ENCODE measurements at regions not wholly inside any gene's neighbourhood (a gene's known extent, or its start where the extent isn't known, plus 50 kb on each side); places are given as distances from the start of the nearest gene placed in this dataset.

DNA sequence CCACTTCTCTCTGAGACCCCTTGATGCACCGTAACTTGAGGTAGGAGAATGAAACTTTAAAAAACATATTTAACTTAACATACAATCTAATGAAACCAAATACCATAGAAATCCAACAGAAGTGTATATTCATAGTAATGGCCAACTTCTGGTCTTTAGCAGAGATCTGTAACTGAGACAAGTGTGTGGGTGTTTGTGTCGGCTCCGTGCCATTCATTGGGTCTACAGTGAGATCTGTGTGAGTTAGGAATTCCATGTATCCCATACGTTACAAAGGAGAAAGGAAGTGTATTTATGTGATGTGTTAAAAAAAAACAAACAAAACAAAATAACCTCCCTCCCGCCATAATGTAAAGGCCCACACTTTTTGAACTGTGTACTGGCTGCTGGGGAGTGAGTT is 348.0 kb upstream of the NR3C2 start:
- no peak for DNase-seq (ENCODE audit: low spot score)
- no peaks in the 10 kb centered on the region for H3K9me3 Mint-ChIP-seq
- H3K4me1 Mint-ChIP-seq (ENCODE audit: low read depth): no peaks in the 10 kb centered on the region
- H3K27me3 Mint-ChIP-seq (ENCODE audit: low read depth): no peaks in the 10 kb centered on the region
- H3K4me3 Mint-ChIP-seq: no peak overlapping the region
- no peak overlapping the region for H3K27ac Mint-ChIP-seq
- H3K36me3 Mint-ChIP-seq (ENCODE audit: low read depth): no peaks in the 10 kb centered on the region

DNA sequence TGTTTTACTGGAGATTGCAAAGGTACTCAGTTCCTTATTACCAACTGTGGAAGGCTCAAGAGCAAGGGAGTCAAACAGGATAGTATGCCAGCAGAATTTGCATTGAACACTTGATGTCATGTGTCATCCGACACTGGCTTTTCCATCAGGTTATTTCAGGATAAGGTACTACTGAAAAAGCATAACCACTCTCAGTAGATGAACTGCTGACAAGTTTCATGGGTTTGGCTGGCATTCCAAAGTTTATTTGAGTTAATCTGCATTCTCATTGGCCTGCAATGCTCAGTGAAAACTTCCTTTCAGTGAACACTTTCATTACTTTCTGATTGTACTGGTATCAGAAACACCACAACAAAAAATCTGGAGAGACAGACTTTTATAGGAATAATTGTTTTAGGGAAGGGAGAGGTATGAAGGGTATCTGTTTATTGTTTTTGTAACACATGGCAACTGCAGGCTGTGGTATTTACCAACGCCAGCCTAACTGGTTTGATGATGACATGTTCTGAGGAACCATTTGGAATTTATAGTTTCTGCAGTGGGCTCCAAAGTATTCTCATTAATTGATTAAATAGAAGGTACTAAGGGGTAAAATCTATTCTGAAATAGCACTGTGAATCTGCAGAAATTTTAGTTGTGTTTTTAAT is 345.7 kb upstream of the NR3C2 start:
- Mint-ChIP-seq H3K27ac (no peak overlapping the region), H3K9me3 (no peaks in the 10 kb centered on the region), H3K4me1 (ENCODE audit: low read depth) (no peaks in the 10 kb centered on the region), H3K4me3 (no peak overlapping the region), H3K36me3 (ENCODE audit: low read depth) (no peaks in the 10 kb centered on the region), H3K27me3 (ENCODE audit: low read depth) (no peaks in the 10 kb centered on the region)
- DNase-seq (ENCODE audit: low spot score): no peak

DNA sequence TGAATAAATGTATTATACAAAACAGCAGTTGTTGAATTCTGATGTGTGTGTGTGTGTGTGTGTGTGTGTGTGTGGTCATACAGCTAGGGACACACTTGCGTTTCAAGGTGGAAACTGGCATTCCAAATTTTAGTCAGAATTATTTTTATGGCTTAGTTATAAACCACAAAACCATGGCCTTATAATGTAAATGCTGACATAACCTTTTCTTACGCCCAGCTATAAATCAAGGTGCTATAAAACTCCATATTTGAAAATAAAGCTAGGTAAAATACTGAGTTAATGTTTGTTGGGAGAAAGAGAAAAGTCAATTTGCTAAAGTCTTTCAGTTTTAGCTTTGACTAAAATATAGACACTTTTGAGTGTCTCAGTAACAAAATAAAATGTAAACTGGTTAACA is 345.1 kb upstream of the NR3C2 start:
- DNase-seq (ENCODE audit: low spot score): no peak
- no peak overlapping the region for H3K27ac Mint-ChIP-seq
- no peaks in the 10 kb centered on the region for H3K27me3 Mint-ChIP-seq (ENCODE audit: low read depth)
- no peaks in the 10 kb centered on the region for H3K36me3 Mint-ChIP-seq (ENCODE audit: low read depth)
- no peaks in the 10 kb centered on the region for H3K4me1 Mint-ChIP-seq (ENCODE audit: low read depth)
- H3K4me3 Mint-ChIP-seq: no peak overlapping the region
- H3K9me3 Mint-ChIP-seq: no peaks in the 10 kb centered on the region

DNA sequence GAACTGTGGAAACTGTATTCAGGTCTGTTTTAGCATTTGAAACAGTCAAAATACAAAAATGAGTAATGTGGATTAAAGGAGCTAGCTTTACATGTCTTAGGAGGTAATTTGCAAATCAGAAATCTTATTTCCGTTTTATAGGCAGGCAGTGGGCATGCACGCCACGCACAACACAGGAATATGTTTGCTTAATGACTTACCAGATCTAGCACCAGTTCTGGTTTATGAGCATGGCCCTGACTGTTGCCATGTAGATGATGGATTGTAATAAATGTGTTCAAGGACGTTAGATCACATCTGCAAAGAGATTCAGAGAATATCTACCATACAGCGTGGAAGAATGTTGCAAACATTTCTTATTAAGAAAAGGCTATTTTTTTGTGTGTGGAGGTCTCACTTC is 344.5 kb upstream of the NR3C2 start:
- H3K27me3 Mint-ChIP-seq (ENCODE audit: low read depth): no peaks in the 10 kb centered on the region
- no peak for DNase-seq (ENCODE audit: low spot score)
- H3K36me3 Mint-ChIP-seq (ENCODE audit: low read depth): no peaks in the 10 kb centered on the region
- H3K9me3 Mint-ChIP-seq: no peaks in the 10 kb centered on the region
- H3K4me1 Mint-ChIP-seq (ENCODE audit: low read depth): no peaks in the 10 kb centered on the region
- H3K27ac Mint-ChIP-seq: no peak overlapping the region
- H3K4me3 Mint-ChIP-seq: no peak overlapping the region

- DNase-seq (ENCODE audit: low spot score): no peak
- no peaks in the 10 kb centered on the region for H3K27me3 Mint-ChIP-seq (ENCODE audit: low read depth)
- no peaks in the 10 kb centered on the region for H3K9me3 Mint-ChIP-seq
- H3K27ac Mint-ChIP-seq: no peak overlapping the region
- no peak overlapping the region for H3K4me3 Mint-ChIP-seq
- no peaks in the 10 kb centered on the region for H3K36me3 Mint-ChIP-seq (ENCODE audit: low read depth)
- H3K4me1 Mint-ChIP-seq (ENCODE audit: low read depth): no peaks in the 10 kb centered on the region
Measured at GRCh38 chr4:148782284-148782683, 340.1 kb upstream of the NR3C2 start.

DNA sequence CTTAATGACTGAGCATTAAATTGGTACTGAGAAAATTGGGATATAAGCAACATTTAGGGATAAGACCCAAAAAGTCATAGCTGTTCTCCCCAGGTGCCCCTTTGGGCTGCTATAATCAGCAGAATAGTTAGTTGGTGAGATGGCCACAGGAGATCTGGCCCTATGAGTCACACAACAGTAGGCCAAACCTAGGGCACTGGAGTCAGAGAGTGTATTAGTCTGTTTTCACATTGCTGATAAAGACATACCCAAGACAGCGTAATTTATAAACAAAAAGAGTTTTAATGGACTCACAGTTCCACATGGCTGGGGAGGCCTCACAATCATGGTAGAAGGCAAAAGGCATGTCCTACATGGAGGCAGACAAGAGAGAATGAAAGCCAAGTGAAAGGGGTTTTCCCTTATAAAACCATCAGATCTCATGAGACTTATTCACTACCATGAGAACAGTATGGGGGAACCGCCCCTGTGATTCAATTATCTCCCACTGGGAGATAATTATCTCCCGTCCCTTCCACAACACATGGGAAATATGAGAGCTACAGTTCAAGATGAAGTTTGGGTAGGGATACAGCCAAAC is 338.3 kb upstream of the NR3C2 start:
- DNase-seq (ENCODE audit: low spot score): no peak
- no peaks in the 10 kb centered on the region for H3K4me1 Mint-ChIP-seq (ENCODE audit: low read depth)
- no peaks in the 10 kb centered on the region for H3K36me3 Mint-ChIP-seq (ENCODE audit: low read depth)
- no peak overlapping the region for H3K27ac Mint-ChIP-seq
- no peaks in the 10 kb centered on the region for H3K9me3 Mint-ChIP-seq
- H3K4me3 Mint-ChIP-seq: no peak overlapping the region
- H3K27me3 Mint-ChIP-seq (ENCODE audit: low read depth): no peaks in the 10 kb centered on the region

- no peak for DNase-seq (ENCODE audit: low spot score)
- Mint-ChIP-seq H3K4me1 (ENCODE audit: low read depth) (no peaks in the 10 kb centered on the region), H3K27me3 (ENCODE audit: low read depth) (no peaks in the 10 kb centered on the region), H3K36me3 (ENCODE audit: low read depth) (no peaks in the 10 kb centered on the region), H3K9me3 (no peaks in the 10 kb centered on the region), H3K27ac (no peak overlapping the region), H3K4me3 (no peak overlapping the region)
Measured at GRCh38 chr4:148779771-148780170, 337.6 kb upstream of the NR3C2 start.

GRCh38 chr4:148778980-148779675 is 336.9 kb upstream of the NR3C2 start:
- H3K27ac Mint-ChIP-seq: no peak overlapping the region
- no peaks in the 10 kb centered on the region for H3K27me3 Mint-ChIP-seq (ENCODE audit: low read depth)
- no peak for DNase-seq (ENCODE audit: low spot score)
- no peaks in the 10 kb centered on the region for H3K36me3 Mint-ChIP-seq (ENCODE audit: low read depth)
- H3K9me3 Mint-ChIP-seq: no peaks in the 10 kb centered on the region
- no peaks in the 10 kb centered on the region for H3K4me1 Mint-ChIP-seq (ENCODE audit: low read depth)
- no peak overlapping the region for H3K4me3 Mint-ChIP-seq

DNA sequence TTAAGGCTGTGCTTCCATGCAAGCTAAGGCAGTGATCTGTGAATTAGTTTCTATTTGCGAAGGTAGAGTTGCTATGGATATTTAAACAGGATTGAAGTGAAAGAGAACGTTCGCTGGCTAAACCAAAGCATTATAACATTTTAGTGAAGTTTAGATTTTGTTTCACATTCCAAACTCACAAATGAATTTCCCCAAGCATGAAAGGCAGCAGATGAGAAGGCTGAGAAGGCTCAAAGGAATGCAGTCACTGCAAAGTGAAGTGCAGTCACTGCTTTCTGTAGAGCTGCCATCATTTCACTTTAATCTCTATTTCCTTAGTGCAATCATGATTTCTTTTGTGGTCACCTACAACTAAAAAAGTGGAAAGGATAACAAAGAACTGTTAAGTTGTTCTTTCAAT is 334.7 kb upstream of the NR3C2 start:
- DNase-seq (ENCODE audit: low spot score): no peak
- Mint-ChIP-seq H3K27ac (no peak overlapping the region), H3K36me3 (ENCODE audit: low read depth) (no peaks in the 10 kb centered on the region), H3K4me3 (no peak overlapping the region), H3K4me1 (ENCODE audit: low read depth) (no peaks in the 10 kb centered on the region), H3K27me3 (ENCODE audit: low read depth) (no peaks in the 10 kb centered on the region), H3K9me3 (no peaks in the 10 kb centered on the region)

- no peak for DNase-seq (ENCODE audit: low spot score)
- H3K27me3 Mint-ChIP-seq (ENCODE audit: low read depth): no peaks in the 10 kb centered on the region
- no peaks in the 10 kb centered on the region for H3K9me3 Mint-ChIP-seq
- H3K27ac Mint-ChIP-seq: no peak overlapping the region
- no peaks in the 10 kb centered on the region for H3K36me3 Mint-ChIP-seq (ENCODE audit: low read depth)
- no peak overlapping the region for H3K4me3 Mint-ChIP-seq
- no peaks in the 10 kb centered on the region for H3K4me1 Mint-ChIP-seq (ENCODE audit: low read depth)
Measured at GRCh38 chr4:148774134-148774533, 331.9 kb upstream of the NR3C2 start.

- Mint-ChIP-seq H3K27me3 (ENCODE audit: low read depth) (no peaks in the 10 kb centered on the region), H3K4me3 (no peak overlapping the region), H3K9me3 (no peaks in the 10 kb centered on the region), H3K27ac (no peak overlapping the region), H3K36me3 (ENCODE audit: low read depth) (no peaks in the 10 kb centered on the region), H3K4me1 (ENCODE audit: low read depth) (no peaks in the 10 kb centered on the region)
- no peak for DNase-seq (ENCODE audit: low spot score)
Measured at GRCh38 chr4:148773313-148773712, 331.1 kb upstream of the NR3C2 start.

GRCh38 chr4:148770848-148771247 is 328.6 kb upstream of the NR3C2 start:
- Mint-ChIP-seq H3K9me3 (no peaks in the 10 kb centered on the region), H3K4me1 (ENCODE audit: low read depth) (no peaks in the 10 kb centered on the region), H3K27me3 (ENCODE audit: low read depth) (no peaks in the 10 kb centered on the region), H3K36me3 (ENCODE audit: low read depth) (no peaks in the 10 kb centered on the region), H3K4me3 (no peak overlapping the region), H3K27ac (no peak overlapping the region)
- DNase-seq (ENCODE audit: low spot score): no peak

DNA sequence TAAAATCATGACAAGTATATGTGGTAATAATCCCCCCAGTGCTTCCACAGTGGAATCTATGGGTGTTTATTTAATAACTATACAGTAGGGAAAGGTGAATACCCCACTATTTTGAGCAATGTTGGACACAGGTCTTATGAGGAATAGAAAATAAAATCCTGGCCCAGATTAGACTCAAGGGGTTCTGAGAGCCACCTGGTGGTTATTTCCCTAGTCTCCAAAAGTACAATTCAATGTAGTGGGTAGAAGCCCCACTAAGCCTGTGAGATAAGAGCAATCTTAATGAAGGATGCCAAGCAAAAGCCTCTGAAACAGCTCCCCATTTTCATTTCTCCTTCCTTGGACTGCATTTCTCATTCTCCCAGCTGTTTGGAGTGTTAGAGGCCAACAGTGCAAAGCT is 328.2 kb upstream of the NR3C2 start:
- no peak for DNase-seq (ENCODE audit: low spot score)
- H3K9me3 Mint-ChIP-seq: no peaks in the 10 kb centered on the region

DNA sequence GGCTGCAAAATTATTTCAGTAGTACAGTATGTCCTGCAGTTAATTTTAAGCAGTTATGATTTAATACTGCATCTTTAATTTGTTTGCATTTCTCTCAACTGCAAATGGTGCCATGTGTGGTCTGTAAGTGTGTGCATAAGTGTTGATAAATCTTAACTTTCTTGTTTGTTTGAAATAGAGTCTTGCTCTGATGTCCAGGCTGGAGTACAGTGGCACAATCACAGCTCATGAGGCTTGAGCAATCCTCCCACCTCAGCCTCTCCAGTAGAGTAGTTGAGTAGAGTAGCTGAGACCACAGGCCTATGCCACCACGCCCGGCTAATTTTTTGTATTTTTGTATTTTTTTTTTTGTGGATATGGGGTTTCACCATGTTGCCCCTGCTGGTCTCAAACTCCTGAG is 322.5 kb upstream of the NR3C2 start:
- DNase-seq (ENCODE audit: low spot score): no peak
- Mint-ChIP-seq H3K27ac (no peak overlapping the region), H3K4me3 (no peak overlapping the region), H3K4me1 (ENCODE audit: low read depth) (no peaks in the 10 kb centered on the region), H3K36me3 (ENCODE audit: low read depth) (no peaks in the 10 kb centered on the region), H3K27me3 (ENCODE audit: low read depth) (no peaks in the 10 kb centered on the region), H3K9me3 (peaks cover 7% of the 10 kb centered on the region)

More for the DNA sequence above, 328.2 kb upstream of the NR3C2 start:
- H3K27ac Mint-ChIP-seq: no peak overlapping the region
- no peak overlapping the region for H3K4me3 Mint-ChIP-seq
- H3K4me1 Mint-ChIP-seq (ENCODE audit: low read depth): no peaks in the 10 kb centered on the region
- H3K36me3 Mint-ChIP-seq (ENCODE audit: low read depth): no peaks in the 10 kb centered on the region
- H3K27me3 Mint-ChIP-seq (ENCODE audit: low read depth): no peaks in the 10 kb centered on the region

DNA sequence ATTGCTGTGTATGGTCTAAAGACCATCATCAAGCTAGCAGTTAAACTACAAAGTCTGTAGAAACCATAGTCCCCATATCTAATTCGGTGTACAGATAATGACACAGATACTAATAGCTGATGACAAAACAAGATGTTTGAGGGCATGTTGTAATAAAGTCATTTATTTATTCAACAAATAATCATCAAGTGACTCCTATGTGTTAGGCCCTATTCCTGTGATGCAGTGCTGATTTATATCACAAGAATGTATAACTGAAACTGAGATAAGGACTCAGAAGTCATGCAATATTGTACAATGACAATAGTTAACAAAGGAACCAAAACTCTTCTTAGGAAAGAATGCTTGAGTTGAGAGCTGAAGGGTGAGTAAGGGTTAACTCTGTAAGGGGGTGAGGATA is 315.0 kb upstream of the NR3C2 start:
- H3K4me3 Mint-ChIP-seq: no peak overlapping the region
- DNase-seq (ENCODE audit: low spot score): no peak
- H3K36me3 Mint-ChIP-seq (ENCODE audit: low read depth): no peaks in the 10 kb centered on the region
- H3K9me3 Mint-ChIP-seq: peaks cover 17% of the 10 kb centered on the region
- H3K4me1 Mint-ChIP-seq (ENCODE audit: low read depth): no peaks in the 10 kb centered on the region
- H3K27ac Mint-ChIP-seq: no peak overlapping the region
- no peaks in the 10 kb centered on the region for H3K27me3 Mint-ChIP-seq (ENCODE audit: low read depth)

Data from T-helper 2 cell treated with Interferon-gamma antibody and Interleukin-4, amounts not matched to agents 5 μg/mL and 100 μg/mL, for 36 hours (primary cell).